ENCODE measurements at regions not wholly inside any gene's neighbourhood (a gene's known extent, or its start where the extent isn't known, plus 50 kb on each side); places are given as distances from the start of the nearest gene placed in this dataset.

DNA sequence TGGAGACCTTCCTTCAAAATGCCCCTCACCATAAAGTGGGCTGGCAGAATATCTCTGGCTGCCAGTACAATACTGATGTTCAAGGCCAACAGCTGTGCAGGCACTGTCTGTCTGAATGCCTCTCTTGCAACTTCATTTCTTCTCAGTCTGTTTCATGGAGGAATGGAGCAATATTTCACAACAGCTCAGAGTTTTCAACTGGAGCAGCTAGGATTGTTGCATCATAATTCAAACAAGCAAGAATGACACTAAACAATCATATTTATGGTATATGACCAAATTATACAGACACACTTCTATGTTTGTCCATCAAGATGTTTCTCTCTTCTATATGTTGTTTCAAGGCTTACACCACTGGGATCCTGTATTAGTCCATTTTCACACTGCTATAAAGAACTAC lies 444.2 kb downstream of the LRATD1 start:
- no peaks in the 10 kb centered on the region for H3K36me3 ChIP-seq
- H3K4me1 ChIP-seq = no peaks in the 10 kb centered on the region
- no peak overlapping the region for H3K4me3 ChIP-seq
- intact Hi-C loops (cut with DNase I; ENCODE audit: low total_unique reads) = no loop called here
- H3K9me3 ChIP-seq = no peaks in the 10 kb centered on the region
- H3K27ac ChIP-seq = no peak overlapping the region
- no peak for TF ChIP-seq POLR2AphosphoS5 (IDR thresholded peaks at IDR 0.05)
- no peak for TF ChIP-seq POLR2A (IDR thresholded peaks at IDR 0.05)
- TF ChIP-seq, protein P1, sequence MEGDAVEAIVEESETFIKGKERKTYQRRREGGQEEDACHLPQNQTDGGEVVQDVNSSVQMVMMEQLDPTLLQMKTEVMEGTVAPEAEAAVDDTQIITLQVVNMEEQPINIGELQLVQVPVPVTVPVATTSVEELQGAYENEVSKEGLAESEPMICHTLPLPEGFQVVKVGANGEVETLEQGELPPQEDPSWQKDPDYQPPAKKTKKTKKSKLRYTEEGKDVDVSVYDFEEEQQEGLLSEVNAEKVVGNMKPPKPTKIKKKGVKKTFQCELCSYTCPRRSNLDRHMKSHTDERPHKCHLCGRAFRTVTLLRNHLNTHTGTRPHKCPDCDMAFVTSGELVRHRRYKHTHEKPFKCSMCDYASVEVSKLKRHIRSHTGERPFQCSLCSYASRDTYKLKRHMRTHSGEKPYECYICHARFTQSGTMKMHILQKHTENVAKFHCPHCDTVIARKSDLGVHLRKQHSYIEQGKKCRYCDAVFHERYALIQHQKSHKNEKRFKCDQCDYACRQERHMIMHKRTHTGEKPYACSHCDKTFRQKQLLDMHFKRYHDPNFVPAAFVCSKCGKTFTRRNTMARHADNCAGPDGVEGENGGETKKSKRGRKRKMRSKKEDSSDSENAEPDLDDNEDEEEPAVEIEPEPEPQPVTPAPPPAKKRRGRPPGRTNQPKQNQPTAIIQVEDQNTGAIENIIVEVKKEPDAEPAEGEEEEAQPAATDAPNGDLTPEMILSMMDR (IDR thresholded peaks at IDR 0.05 in 8 of 11, conservative IDR thresholded peaks at IDR 0.05 in 3 of 11) = no peak
- no peaks in the 10 kb centered on the region for H3K27me3 ChIP-seq (replicated peaks in 1 of 7)
- no peak for DNase-seq

DNA sequence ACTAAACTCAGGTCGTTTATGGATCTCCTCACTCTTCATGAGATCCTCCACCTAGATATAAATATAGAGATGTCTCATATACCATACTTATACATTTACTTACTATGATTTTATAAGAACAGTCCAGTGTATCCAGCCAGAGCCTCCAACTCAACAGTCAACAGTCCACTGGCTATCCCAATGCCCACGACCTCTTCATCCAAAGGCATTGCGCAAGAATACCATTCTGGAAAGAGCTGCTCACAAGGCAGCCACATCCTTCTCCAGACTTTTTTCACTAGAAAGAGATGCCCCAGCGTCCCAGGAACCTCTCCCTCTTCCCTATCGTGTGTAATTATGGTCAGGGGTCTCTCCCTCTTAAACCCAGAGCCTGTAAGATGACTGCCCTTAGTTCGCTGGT lies 448.8 kb downstream of the LRATD1 start:
- Histone ChIP-seq H3K4me1 (no peaks in the 10 kb centered on the region), H3K4me3 (no peak overlapping the region), H3K27ac (no peak overlapping the region), H3K36me3 (no peaks in the 10 kb centered on the region), H3K27me3 (replicated peaks in 1 of 7) (no peaks in the 10 kb centered on the region), H3K9me3 (no peaks in the 10 kb centered on the region)
- intact Hi-C loops (cut with DNase I; ENCODE audit: low total_unique reads) = no loop called here
- TF ChIP-seq POLR2AphosphoS5 (IDR thresholded peaks at IDR 0.05) (no peak), POLR2A (IDR thresholded peaks at IDR 0.05) (no peak)
- TF ChIP-seq, protein P1 (IDR thresholded peaks at IDR 0.05 in 8 of 11, conservative IDR thresholded peaks at IDR 0.05 in 3 of 11) = no peak
- 71 to 76% (median 75%) methylated on average over 6 of the region's 6 CpGs for WGBS, 5 donors
- DNase-seq = no peak

DNA sequence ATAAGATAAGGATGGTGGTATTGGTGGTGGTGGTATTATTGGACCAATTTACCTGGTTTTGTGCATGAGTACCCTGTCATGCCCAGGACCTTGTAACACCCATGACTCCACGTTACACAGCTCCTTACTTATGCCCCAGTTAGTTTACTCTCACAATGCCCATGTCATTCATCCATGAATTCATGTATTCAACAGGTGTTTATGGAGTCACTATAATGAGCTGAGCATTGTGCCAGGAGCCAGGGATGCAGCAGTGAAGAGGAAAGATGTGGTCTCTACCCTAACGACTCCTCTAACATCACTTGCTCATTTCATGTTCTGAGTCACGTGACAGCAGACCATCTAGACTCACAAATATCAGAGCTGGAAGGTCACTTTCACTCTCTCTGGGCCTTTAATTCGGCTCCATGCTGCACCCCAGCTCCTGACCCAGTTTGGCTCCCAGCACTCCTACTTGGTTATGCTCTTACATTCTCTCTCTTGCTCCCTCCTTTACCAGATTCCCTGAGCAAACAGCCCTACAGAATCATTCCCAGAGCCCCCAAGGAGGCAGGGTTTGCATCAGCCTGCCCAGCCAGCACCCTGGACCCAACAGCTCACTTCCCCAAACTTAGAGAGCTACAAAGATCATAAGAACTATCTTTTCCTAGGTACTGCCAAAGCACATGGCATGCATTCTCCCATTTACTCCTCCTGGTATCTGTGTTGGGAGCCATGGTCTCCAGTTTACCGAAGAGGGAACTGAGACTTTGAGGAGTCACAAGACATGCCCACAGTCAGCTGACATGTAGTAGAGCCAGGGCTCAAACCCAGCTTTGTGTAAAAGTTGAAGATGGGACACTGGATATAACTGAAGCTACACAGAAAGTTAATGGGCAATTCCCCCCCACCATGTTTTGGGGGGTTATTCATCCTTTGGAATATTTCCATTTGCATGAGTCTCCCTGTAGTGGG lies 449.9 kb downstream of the LRATD1 start:
- Histone ChIP-seq H3K9me3 (no peaks in the 10 kb centered on the region), H3K4me3 (no peak overlapping the region), H3K27ac (no peak overlapping the region), H3K27me3 (replicated peaks in 1 of 7) (no peaks in the 10 kb centered on the region), H3K4me1 (no peaks in the 10 kb centered on the region), H3K36me3 (no peaks in the 10 kb centered on the region)
- TF ChIP-seq POLR2A (IDR thresholded peaks at IDR 0.05) (no peak), POLR2AphosphoS5 (IDR thresholded peaks at IDR 0.05) (no peak)
- TF ChIP-seq, protein P1 (IDR thresholded peaks at IDR 0.05 in 8 of 11, conservative IDR thresholded peaks at IDR 0.05 in 3 of 11) = no peak
- DNase-seq = no peak
- intact Hi-C loops (cut with DNase I; ENCODE audit: low total_unique reads) = no loop called here
- WGBS, 5 donors = 63 to 79% (median 78%) methylated on average over 5 of the region's 5 CpGs

DNA sequence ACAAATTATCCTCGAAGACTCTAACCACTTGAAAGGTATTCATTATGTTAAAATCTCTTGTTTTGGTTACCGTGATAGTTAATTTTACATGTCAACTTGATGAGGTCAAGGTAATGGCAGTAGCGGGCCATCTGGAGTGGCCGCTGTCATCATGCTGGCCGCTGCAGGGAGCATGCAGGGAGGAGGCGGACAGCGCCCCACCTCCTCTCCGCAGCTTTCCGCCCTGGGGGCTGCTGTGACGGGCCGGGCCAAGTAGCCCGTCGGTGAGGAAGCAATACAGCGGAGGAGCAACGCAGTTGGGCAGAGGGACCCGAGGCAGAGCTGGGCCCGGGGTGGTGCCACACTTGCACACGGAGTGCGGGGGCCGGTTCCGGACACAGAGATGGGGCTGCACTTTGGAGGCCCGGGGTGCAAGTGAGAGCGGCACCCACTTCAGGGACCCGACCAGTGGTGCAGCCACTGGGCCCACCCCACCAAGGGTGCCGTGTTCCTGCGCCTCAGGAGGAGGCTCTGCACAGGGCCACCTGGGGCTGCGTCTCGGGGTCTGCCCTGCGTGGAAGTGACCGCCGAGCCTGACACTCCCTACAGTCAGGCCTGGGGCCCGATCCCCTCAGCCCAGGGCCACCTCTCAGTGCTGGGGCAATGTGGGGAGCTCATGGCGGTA lies 452.4 kb downstream of the LRATD1 start:
- intact Hi-C loops (cut with DNase I; ENCODE audit: low total_unique reads) = no loop called here
- no peak for DNase-seq
- no peaks in the 10 kb centered on the region for H3K36me3 ChIP-seq
- H3K27ac ChIP-seq = no peak overlapping the region
- H3K4me3 ChIP-seq = no peak overlapping the region
- H3K4me1 ChIP-seq = no peaks in the 10 kb centered on the region
- 83 to 89% (median 86%) methylated on average over 18 to 33 of the region's 33 CpGs for WGBS, 5 donors
- TF ChIP-seq, protein P1 (IDR thresholded peaks at IDR 0.05 in 8 of 11, conservative IDR thresholded peaks at IDR 0.05 in 3 of 11) = no peak
- TF ChIP-seq POLR2AphosphoS5 (IDR thresholded peaks at IDR 0.05) (no peak), POLR2A (IDR thresholded peaks at IDR 0.05) (no peak)
- no peaks in the 10 kb centered on the region for H3K9me3 ChIP-seq
- H3K27me3 ChIP-seq (replicated peaks in 1 of 7) = no peaks in the 10 kb centered on the region
